GM18517 (cell line): ENCODE measurements at regions not wholly inside any gene's neighbourhood (a gene's known extent, or its start where the extent isn't known, plus 50 kb on each side); places are given as distances from the start of the nearest gene placed in this dataset.
"Not testable (repeated sequence)": the region's sequence is repeated elsewhere in the genome, so short reads cannot be mapped to it uniquely, and the experiment has no call there.

Experiments
- ATAC-seq: cut with Tn5 transposase; IDR thresholded peaks from one replicate; pipeline ENCODE4 v1.9.1; 2021; ENCODE audit warnings: mild to moderate bottlenecking, moderate library complexity; ENCODE audit not compliant: unreplicated experiment

GRCh38 chr5:57663466-57663865, 180.9 kb upstream of the ACTBL2 start:
- no peak for ATAC-seq

GRCh38 chr5:57662991-57663390, 180.4 kb upstream of the ACTBL2 start:
- ATAC-seq: no peak

GRCh38 chr5:57659886-57660285, 177.3 kb upstream of the ACTBL2 start:
- no peak for ATAC-seq

- no peak for ATAC-seq
Measured at GRCh38 chr5:57658018-57658417, 175.4 kb upstream of the ACTBL2 start.

GRCh38 chr5:57655228-57655627, 172.6 kb upstream of the ACTBL2 start:
- no peak for ATAC-seq

- ATAC-seq: no peak
Measured at GRCh38 chr5:57653636-57654290, 171.2 kb upstream of the ACTBL2 start.

- no peak for ATAC-seq
Measured at GRCh38 chr5:57651127-57651526, 168.5 kb upstream of the ACTBL2 start.

GRCh38 chr5:57650360-57651069, 167.9 kb upstream of the ACTBL2 start:
- ATAC-seq: peak; percentile 95

GRCh38 chr5:57642698-57643097, 160.1 kb upstream of the ACTBL2 start:
- no peak for ATAC-seq

GRCh38 chr5:57642066-57642465, 159.5 kb upstream of the ACTBL2 start:
- ATAC-seq: no peak

GRCh38 chr5:57635146-57635777, 152.7 kb upstream of the ACTBL2 start:
- ATAC-seq: no peak

- no peak for ATAC-seq
Measured at GRCh38 chr5:57632937-57633336, 150.3 kb upstream of the ACTBL2 start.

GRCh38 chr5:57631139-57631538, 148.5 kb upstream of the ACTBL2 start:
- ATAC-seq: not testable (repeated sequence)

- no peak for ATAC-seq
Measured at GRCh38 chr5:57627661-57628060, 145.1 kb upstream of the ACTBL2 start.

- ATAC-seq: no peak
Measured at GRCh38 chr5:57626703-57627102, 144.1 kb upstream of the ACTBL2 start.

GRCh38 chr5:57621624-57622023, 139.0 kb upstream of the ACTBL2 start:
- no peak for ATAC-seq

GRCh38 chr5:57618767-57619381, 136.3 kb upstream of the ACTBL2 start:
- ATAC-seq: no peak

- no peak for ATAC-seq
Measured at GRCh38 chr5:57613741-57614140, 131.1 kb upstream of the ACTBL2 start.

GRCh38 chr5:57611177-57611576, 128.6 kb upstream of the ACTBL2 start:
- ATAC-seq: no peak

- no peak for ATAC-seq
Measured at GRCh38 chr5:57608542-57608941, 125.9 kb upstream of the ACTBL2 start.

- ATAC-seq: no peak
Measured at GRCh38 chr5:57601996-57602395, 119.4 kb upstream of the ACTBL2 start.

- ATAC-seq: no peak
Measured at GRCh38 chr5:57600321-57600720, 117.7 kb upstream of the ACTBL2 start.
